HAP-1 (cell line): ENCODE measurements at regions not wholly inside any gene's neighbourhood (a gene's known extent, or its start where the extent isn't known, plus 50 kb on each side); places are given as distances from the start of the nearest gene placed in this dataset.

Experiments
- DNase-seq, 2 experiments: peaks; one replicate each; pipeline ENCODE4 v3.0.0-alpha.2; 2016 to 2020; ENCODE audit warnings: low spot score in 2 of 2
- H3K27me3 ChIP-seq: fragments of 250-450 bp; sonication (Bioruptor Pico); 2 replicates; pipeline ENCODE4 v1.5.1; 2020; ENCODE audit warnings: low read depth, mild to moderate bottlenecking, moderate library complexity
- H3K36me3 ChIP-seq: fragments of 250-450 bp; sonication (Bioruptor Pico); replicated peaks from 2 replicates; pipeline ENCODE4 v1.5.1; 2020; ENCODE audit warnings: mild to moderate bottlenecking
- H3K4me1 ChIP-seq: fragments of 250-450 bp; sonication (Bioruptor Pico); 2 replicates; pipeline ENCODE4 v1.5.1; 2020; ENCODE audit warnings: mild to moderate bottlenecking
- H3K4me3 ChIP-seq: fragments of 250-450 bp; sonication (Bioruptor Pico); 2 replicates; pipeline ENCODE4 v1.5.1; 2020; ENCODE audit warnings: mild to moderate bottlenecking, moderate library complexity
- H3K9me3 ChIP-seq: fragments of 250-450 bp; sonication (Bioruptor Pico); 2 replicates; pipeline ENCODE4 v1.5.1; 2020; ENCODE audit warnings: mild to moderate bottlenecking, moderate library complexity
- in situ Hi-C: fragments of 300-500 bp; cut with MboI; formaldehyde crosslinking; loops from 3 replicates; pipeline ENCODE4 v1.14.3; 2020; ENCODE audit warnings: low sequenced_read_pairs, inconsistent platforms, mixed read lengths

DNA sequence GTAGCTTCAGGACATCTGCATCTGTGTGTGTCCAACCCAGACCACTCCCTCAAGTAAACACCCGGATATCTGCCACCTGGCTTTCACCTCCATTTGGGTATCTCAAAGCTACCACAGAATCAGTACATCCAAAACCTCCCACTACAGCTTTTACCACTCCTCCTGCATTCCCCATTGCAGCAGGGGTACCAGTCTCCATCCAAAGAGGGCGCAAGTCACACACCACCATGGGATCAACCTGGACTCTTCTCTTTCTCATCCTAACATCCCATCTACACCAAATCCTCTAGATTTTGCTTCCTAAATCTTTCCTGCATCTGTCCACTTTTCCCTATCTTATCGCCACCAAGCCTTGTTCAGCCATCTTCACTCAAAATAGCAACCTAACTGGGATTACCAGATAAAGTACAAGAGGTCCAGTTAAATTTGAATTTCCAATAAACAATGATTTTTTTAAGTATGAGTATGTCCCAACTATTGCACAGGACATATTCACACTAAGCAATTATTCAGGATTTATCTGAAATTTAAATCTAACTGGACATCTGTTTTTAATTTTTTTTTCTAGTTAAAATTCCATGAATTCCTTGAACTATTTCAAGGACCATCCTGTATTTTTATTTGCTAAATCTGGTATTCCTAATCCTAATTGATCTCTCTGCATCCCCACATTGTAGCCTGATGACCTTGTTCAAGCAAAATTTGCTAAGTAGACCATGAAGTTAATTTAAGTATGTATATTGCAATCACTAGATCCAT lies 164.3 kb upstream of the MLN start:
- no peaks in the 10 kb centered on the region for H3K4me1 ChIP-seq
- peaks cover 6% of the 10 kb centered on the region; the same call in 1 of the 2 replicates for H3K27me3 ChIP-seq
- DNase-seq: peak in 1 of 2 experiments; percentile 31
- H3K36me3 ChIP-seq: no peaks in the 10 kb centered on the region
- in situ Hi-C loops: no loop called here
- no peaks in the 10 kb centered on the region; the same call in 1 of the 2 replicates for H3K9me3 ChIP-seq
- no peak overlapping the region for H3K4me3 ChIP-seq

DNA sequence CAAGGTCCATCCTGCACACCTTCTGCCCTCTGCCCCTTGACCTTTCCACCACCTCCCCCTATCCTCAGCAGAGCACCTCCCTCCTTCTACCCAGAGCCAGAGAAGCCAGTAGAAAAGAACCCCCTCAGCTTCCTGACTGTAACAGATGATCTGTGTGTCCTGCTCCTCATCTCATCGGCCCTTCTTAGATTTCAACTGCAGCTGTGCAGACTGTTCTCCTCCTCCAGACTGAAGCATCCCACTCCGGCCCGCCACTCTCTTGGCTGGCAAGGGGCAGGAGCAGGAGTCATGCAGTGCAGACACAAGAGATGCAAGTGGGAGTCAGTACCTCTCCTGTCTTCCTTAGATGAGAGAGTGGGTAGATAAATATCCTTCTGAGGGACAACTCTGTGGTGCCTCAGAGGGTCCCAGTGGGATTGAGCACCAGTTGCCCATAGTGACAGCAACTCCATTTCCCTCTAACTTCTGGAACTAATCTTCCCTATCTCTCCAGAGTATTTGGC lies 163.5 kb upstream of the MLN start:
- in situ Hi-C loops: no loop called here
- Histone ChIP-seq H3K27me3 (peaks cover 6% of the 10 kb centered on the region; the same call in 1 of the 2 replicates), H3K4me1 (no peaks in the 10 kb centered on the region), H3K36me3 (no peaks in the 10 kb centered on the region), H3K4me3 (no peak overlapping the region), H3K9me3 (no peaks in the 10 kb centered on the region; the same call in 1 of the 2 replicates)
- peak in 1 of 2 experiments; percentile 1 for DNase-seq

DNA sequence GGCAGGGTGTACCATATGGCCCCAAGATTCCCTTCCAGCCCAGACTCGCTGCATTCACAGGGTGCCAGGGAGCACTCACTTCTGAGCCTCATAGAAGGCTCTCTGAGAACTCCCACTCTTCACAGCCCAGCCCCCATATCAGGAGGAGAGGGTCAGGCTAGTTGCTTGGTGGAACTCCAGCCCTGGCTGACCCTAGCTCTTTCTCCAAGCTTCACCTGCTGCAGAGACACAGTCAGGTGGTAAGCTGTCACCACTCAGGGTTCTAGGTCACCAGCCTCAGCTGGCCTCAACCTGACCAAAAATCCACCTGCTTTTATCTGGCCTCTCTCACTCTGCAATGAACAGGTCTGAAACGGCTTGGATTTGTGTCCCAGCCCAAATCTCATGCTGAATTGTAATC lies 162.7 kb upstream of the MLN start:
- Histone ChIP-seq H3K9me3 (no peaks in the 10 kb centered on the region), H3K4me1 (no peaks in the 10 kb centered on the region), H3K4me3 (no peak overlapping the region), H3K27me3 (0 out of 2 replicates have a peak, but pooled peaks cover 2% of the 10 kb centered on the region), H3K36me3 (no peaks in the 10 kb centered on the region)
- in situ Hi-C loops: no loop called here
- DNase-seq: no peak

DNA sequence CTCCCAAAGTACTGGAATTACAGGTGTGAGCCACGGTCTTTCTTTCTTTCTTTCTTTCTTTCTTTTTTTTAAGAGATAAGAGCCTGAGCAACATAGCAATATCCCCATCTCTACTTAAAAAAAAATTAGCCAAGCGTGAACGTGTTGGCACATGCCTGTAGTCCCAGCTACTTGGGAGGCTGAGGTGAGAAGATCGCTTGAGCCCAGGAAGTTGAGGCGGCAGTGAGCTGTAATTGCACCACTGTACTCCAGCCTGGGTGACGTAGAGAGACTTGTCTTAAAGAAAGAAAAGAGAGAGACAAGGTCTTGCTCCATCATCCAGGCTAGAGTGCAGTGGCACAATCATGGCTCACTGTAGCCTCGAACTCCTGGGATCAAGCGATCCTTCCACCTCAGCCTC lies 162.0 kb upstream of the MLN start:
- Histone ChIP-seq H3K36me3 (no peaks in the 10 kb centered on the region), H3K27me3 (no peaks in the 10 kb centered on the region), H3K4me1 (no peaks in the 10 kb centered on the region), H3K4me3 (no peak overlapping the region), H3K9me3 (no peaks in the 10 kb centered on the region)
- no peak for DNase-seq
- in situ Hi-C loops: no loop called here

DNA sequence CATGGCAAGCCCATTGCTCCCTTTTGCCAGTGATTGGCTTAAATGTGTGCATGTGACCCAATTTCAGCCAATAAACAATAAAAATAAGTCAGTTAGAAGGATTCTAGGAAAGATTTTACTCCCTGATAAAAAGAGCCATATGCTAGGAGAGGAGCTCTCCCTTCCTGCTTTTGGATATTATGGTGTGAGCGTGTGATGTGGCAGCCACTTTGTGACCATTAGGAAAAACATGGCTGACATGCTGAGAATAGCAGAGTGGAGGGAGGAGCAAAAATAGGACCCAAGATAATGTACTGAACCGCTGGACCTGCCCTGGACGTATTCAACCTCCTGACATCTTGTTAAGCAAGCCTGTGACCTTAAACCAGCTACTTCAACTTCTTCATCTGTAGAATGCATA lies 160.6 kb upstream of the MLN start:
- H3K36me3 ChIP-seq: no peaks in the 10 kb centered on the region
- no peak for DNase-seq
- H3K9me3 ChIP-seq: no peaks in the 10 kb centered on the region
- H3K4me1 ChIP-seq: no peaks in the 10 kb centered on the region
- no peak overlapping the region for H3K4me3 ChIP-seq
- in situ Hi-C loops: no loop called here
- no peaks in the 10 kb centered on the region for H3K27me3 ChIP-seq

DNA sequence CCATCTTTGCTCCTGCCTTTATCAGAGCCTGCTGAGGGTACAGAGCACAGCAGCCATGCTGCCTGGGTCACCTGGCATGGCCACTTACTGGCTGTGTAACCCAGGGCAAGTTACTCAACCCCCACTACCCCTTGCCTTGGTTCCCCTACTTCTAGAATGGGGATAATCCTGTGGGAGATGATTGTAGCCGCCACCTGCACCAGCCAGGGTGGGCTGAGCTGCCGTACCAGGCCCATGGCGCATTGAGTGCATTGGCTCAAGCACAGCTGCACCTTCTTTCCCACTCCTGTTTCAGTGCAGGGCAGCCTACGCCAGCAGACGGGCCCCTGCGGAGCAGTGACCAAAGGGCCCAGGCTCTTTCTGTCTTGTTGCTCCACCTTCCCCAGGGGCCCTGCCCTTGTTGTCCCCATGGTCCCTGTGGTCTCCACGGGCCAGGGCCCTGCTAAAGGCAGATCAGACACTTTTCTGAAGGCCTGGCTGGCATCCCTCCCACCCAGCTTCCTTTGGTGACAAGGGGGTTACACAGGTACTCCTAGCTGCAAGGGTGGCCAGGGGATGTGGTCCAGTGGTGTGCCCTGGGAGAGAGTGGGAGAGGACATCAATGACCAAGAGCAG lies 159.4 kb upstream of the MLN start:
- DNase-seq: no peak
- Histone ChIP-seq H3K9me3 (no peaks in the 10 kb centered on the region), H3K4me3 (no peak overlapping the region), H3K36me3 (no peaks in the 10 kb centered on the region), H3K27me3 (no peaks in the 10 kb centered on the region), H3K4me1 (peaks cover 3% of the 10 kb centered on the region)
- in situ Hi-C loops: no loop called here

DNA sequence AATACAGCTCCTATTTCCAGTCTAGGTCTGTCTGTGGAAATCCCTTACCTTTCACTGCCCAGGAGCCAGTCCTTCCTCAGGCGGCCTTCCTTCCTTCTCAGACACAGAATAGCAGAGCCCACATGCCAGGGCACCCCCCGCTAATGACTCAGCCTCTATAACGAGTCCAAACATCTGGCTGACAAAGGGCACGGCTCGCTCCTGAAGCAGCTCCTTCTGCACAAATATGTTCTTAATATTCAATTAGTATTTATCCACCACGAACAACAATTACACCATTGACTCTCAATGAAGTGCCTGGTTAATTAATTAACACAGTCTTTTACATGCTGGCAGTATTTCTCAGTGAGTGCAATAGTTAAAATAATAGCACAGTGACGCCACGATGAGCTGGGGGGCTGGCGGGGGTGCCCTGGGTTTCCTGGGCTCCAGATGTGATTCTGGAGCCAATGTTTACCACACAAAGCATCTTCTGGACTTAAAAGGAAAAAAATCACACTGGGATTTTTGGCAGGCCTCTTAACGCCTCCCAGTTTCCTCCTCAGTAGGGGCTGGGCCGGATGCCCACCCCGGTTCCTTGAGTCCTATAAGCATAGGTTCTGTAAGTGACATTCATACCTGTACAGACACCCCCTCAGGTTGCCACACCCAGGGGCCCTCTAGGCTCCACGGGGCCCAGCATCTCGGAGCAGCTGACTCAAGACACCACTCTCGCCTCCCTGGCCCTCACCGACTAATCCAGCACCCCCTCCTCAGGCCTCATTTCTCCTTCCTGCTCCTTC lies 158.6 kb upstream of the MLN start:
- in situ Hi-C loops: no loop called here
- Histone ChIP-seq H3K27me3 (no peaks in the 10 kb centered on the region), H3K36me3 (no peaks in the 10 kb centered on the region), H3K4me3 (no peak overlapping the region), H3K4me1 (peaks cover 11% of the 10 kb centered on the region), H3K9me3 (no peaks in the 10 kb centered on the region)
- no peak for DNase-seq

DNA sequence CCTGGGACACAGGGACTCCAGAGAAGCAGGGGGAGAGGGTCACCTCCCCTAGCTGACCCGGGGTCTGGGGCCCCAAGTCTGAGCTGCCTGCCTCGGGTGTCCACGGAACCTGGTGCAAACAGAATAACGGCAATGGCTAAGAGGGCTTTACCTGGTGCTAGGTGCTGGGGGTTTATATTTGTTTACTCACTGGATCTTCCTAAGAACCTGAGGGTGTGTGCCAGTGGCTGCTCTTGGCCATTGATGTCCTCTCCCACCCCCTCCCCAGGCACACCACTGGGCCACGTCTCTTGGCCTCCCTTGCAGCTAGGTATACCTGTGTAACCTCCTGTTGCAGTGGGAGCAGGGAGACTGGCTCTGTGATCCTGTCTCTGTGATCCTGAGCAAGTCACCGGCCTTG lies 157.9 kb upstream of the MLN start:
- in situ Hi-C loops: no loop called here
- H3K4me1 ChIP-seq: peaks cover 11% of the 10 kb centered on the region
- no peaks in the 10 kb centered on the region for H3K36me3 ChIP-seq
- no peaks in the 10 kb centered on the region for H3K9me3 ChIP-seq
- H3K4me3 ChIP-seq: no peak overlapping the region
- no peaks in the 10 kb centered on the region for H3K27me3 ChIP-seq
- no peak for DNase-seq

DNA sequence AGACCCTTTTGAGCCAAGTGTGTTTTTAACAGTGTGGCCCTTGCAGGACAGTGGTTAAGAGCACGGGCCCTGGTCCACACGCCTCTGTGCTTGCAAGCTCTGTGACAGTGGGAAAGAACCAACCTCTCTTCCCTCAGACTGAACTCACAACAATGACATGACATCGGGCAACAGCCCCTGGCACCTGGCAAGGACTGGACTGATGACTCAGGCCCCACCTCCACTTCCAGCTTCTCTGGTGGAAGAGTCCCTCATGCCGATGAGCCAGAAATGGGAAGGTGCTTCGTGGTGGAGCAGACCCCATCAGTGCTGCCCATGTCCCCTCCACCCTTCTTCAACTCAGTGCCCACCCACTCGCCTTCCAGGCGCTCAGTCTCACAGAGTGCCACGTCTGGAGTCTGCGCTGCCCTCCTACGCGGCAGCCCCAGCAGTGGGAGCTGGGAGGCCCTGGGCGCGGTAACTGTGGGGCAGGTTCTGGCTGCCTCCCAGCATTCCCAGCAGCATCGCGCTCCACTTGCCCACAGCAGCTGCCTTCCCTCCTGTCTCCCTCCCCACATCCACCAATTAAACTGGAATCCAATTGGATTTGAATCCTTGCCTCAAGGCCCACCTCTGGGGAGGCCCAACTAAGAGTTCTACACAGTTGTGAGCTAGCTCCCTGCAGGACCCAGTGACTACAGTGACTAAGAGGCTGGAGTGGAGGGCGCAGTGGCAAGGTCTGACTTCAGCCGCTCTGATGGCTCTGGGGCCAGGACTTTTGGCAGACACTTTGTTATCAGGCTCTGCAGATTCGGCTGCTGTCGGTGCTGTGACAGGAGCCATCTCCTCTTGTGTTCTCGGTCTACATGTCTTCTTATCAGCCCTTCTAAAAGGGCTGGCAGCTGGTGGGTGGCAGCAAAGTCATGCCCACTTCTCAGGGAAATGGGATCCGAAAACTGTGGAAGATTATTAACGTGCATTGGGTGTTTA lies 156.8 kb upstream of the MLN start:
- in situ Hi-C loops: no loop called here
- Histone ChIP-seq H3K4me1 (peaks cover 11% of the 10 kb centered on the region), H3K36me3 (no peaks in the 10 kb centered on the region), H3K9me3 (no peaks in the 10 kb centered on the region), H3K4me3 (no peak overlapping the region), H3K27me3 (no peaks in the 10 kb centered on the region)
- no peak for DNase-seq

DNA sequence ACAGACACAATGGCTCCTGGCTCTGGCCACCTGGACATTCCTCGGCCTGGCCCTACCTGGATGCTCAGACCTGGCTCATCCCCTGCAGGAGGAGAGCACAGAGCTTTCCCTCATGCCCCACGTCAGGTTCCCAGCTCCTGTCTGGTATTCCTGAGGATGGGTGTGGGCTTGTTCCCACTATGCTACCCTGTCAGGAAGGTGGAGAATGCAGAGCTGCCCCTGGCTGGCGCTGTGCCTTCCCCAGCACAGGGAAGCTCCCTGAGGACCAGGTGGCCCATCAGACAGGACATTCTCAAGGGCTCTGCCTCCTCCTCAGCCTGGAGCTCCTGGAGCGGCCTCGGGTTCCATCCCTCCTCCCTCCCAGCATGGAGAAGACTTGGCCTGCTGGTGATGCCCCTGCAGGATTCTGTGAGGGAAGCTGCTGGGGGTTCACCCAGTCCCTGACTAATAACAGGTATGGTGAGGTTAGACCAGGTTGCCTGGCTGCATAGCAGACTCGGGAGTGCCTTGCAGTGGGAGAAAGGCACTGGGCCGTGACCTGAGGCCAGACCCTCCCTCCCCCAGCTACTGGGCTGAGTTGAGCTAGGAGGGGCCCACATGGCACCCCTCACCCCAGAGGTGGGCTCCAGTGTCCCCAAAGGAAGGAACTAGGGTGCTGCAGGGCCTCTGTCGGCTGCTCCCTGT lies 156.0 kb upstream of the MLN start:
- Histone ChIP-seq H3K4me1 (peaks cover 11% of the 10 kb centered on the region), H3K4me3 (no peak overlapping the region), H3K36me3 (no peaks in the 10 kb centered on the region), H3K9me3 (no peaks in the 10 kb centered on the region), H3K27me3 (no peaks in the 10 kb centered on the region)
- no peak for DNase-seq
- in situ Hi-C loops: no loop called here

DNA sequence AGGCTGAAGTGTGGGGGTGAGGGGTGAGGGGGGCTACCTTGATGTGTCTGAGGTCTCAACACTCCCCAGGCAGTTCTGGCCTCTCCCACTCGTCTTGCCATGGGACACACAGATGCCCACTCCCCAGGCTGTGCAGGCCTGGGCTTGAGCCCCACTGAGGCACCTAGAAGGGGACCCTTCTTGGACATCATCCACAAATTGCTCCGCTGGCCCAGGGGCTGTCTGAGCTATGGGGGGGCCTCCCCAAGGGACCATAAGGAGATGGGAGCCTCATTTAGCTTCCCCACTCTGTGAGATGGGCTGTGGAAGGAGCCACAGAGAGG lies 155.5 kb upstream of the MLN start:
- in situ Hi-C loops: no loop called here
- H3K4me1 ChIP-seq: peaks cover 11% of the 10 kb centered on the region
- H3K36me3 ChIP-seq: no peaks in the 10 kb centered on the region
- DNase-seq: no peak
- no peaks in the 10 kb centered on the region for H3K27me3 ChIP-seq
- H3K4me3 ChIP-seq: no peak overlapping the region
- H3K9me3 ChIP-seq: no peaks in the 10 kb centered on the region

DNA sequence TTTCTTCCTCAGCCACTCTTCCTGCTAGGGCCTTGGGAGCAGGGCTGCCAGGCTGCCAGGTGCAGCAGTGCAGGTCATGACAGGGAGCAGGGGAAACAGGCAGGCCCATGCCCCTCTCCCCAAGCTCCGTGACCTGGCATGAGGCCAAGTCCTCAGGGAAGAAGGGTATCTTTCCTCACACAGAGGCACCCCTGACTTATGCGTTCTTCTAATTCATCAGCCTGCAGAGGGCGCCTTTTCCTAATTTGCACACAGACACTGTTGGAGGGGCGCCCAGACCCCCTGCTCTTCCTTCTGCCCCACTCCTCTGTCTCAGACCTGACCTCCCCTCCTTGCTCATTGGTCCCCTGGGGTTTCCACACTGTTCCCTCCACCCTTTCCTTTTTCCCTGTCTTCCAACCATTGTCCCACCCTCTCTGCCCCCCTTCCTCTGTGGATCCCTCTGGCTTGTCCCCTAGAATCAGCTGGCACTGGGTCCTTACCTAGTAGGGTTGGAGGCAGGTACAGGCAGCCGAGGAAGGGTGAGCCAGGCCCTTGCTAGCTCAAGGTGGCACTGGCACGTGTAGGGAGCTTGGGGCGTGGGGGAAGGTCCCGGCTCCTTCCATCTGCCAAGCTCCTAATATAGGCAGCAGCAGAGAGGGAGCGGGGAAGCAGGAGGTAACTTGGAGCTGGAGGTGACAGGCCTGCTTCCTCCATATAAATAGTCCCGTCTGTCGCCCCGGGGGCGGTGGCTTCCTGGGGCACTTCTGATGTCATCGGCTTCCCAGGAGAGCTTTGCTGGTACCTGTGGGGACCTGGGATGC lies 154.9 kb upstream of the MLN start:
- Histone ChIP-seq H3K27me3 (no peaks in the 10 kb centered on the region), H3K9me3 (no peaks in the 10 kb centered on the region), H3K36me3 (no peaks in the 10 kb centered on the region), H3K4me3 (no peak overlapping the region), H3K4me1 (peaks cover 11% of the 10 kb centered on the region)
- peak in 1 of 2 experiments; percentile 53 for DNase-seq
- in situ Hi-C loops: no loop called here
